ENCODE measurements at regions not wholly inside any gene's neighbourhood (a gene's known extent, or its start where the extent isn't known, plus 50 kb on each side); places are given as distances from the start of the nearest gene placed in this dataset.

DNA sequence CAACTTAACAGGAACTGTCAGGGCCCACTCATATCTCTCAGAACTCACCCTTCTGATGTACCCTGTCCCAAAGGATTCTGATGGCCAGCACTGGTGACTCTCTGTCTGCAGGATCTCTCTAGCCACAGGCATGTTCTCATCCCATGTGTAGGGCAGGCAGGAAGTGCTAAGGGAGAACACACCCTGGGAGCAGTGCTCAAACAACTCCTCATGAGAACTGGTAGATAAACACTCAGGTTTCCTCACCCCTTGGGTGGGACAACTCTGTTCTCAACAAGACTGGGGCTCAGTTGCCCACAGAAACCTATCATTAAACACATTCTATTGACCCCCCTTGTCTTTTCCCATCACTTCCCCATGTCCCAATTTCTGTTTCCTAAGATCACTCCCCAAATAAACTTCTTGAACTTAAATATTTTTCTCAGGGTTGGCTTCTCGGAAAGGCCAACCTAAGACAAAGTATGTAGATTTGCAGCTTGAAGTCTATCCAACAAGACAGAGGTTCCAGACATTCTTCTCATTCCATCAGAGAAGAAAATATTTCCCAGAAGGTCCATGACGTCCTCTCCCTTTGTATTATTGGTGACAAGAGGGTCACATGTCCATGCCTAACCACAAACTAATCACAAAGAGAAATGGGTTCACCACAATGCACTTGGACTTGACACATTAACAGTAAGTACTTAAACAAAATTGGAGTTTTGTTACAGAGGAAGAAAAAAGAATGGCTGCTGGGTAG, 276.6 kb upstream of the GADL1 start:
- TF ChIP-seq, protein P1, sequence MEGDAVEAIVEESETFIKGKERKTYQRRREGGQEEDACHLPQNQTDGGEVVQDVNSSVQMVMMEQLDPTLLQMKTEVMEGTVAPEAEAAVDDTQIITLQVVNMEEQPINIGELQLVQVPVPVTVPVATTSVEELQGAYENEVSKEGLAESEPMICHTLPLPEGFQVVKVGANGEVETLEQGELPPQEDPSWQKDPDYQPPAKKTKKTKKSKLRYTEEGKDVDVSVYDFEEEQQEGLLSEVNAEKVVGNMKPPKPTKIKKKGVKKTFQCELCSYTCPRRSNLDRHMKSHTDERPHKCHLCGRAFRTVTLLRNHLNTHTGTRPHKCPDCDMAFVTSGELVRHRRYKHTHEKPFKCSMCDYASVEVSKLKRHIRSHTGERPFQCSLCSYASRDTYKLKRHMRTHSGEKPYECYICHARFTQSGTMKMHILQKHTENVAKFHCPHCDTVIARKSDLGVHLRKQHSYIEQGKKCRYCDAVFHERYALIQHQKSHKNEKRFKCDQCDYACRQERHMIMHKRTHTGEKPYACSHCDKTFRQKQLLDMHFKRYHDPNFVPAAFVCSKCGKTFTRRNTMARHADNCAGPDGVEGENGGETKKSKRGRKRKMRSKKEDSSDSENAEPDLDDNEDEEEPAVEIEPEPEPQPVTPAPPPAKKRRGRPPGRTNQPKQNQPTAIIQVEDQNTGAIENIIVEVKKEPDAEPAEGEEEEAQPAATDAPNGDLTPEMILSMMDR (IDR thresholded peaks at IDR 0.05; ENCODE audit: low read depth, low read length), result no peak
- TF ChIP-seq, protein P2, sequence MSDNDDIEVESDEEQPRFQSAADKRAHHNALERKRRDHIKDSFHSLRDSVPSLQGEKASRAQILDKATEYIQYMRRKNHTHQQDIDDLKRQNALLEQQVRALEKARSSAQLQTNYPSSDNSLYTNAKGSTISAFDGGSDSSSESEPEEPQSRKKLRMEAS (IDR thresholded peaks at IDR 0.05; ENCODE audit: low read depth, low read length), result no peak
- TF ChIP-seq POLR2A (IDR thresholded peaks at IDR 0.05; ENCODE audit: extremely low read depth, insufficient read length) (no peak), MYC (IDR thresholded peaks at IDR 0.05; ENCODE audit: low read depth, low read length) (no peak)
- peak; percentile 15 for DNase-seq (ENCODE audit: low read depth)
- H3K4me3 ChIP-seq (ENCODE audit: low read depth, low read length), result no peak overlapping the region

DNA sequence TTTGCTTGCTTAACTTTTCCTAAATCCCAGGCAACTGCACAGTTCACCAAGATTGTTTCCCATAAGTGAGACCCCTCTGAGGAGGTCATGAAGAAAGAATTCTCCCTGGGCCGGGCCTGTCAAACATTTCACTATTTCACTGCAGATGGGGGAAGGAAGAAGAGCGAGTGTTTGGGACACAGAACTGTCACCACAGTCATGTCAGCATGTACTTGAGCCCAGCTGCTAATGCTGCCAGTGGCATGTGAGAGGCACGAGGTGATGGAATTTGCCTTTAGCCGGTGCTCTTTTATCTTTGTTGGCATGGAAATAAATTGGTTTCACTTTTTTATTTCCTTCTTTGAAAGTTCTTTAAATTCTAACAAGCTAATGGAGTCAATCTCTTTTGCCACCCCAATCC, 277.9 kb upstream of the GADL1 start:
- no peak for DNase-seq (ENCODE audit: low read depth)
- TF ChIP-seq, protein P1 (IDR thresholded peaks at IDR 0.05; ENCODE audit: low read depth, low read length), result no peak
- no peak overlapping the region for H3K4me3 ChIP-seq (ENCODE audit: low read depth, low read length)

DNA sequence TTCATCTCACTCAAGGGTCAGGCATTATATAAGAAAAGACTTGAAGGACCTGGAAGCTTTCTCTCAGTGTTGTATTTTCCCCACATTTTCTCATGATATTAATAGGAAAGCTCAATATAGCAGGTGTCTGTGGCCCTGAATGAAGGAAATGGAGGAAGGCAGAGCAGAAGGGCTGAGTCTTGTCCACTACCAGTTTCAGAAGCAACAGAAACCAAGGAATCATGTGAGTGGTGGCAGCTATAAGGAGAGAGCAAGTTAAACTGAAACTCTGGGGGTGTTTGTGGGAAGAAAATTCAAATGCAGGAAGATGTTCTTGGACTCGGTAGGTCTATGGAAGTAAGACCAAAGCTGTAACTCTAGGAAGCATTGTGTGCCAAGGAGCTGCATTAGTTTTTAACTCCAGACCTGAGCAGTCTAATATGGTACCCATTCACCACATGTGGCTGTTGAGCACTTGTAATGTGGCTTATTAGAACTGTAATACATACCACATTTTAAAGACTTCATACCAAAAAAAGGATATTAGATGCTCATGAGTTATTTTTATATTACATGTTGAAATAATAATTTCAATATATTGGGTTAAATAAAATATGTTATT, 278.8 kb upstream of the GADL1 start:
- no peak for DNase-seq (ENCODE audit: low read depth)
- TF ChIP-seq POLR2A (IDR thresholded peaks at IDR 0.05; ENCODE audit: extremely low read depth, insufficient read length) (no peak), MYC (IDR thresholded peaks at IDR 0.05; ENCODE audit: low read depth, low read length) (no peak)
- TF ChIP-seq, protein P1 (IDR thresholded peaks at IDR 0.05; ENCODE audit: low read depth, low read length), result no peak
- TF ChIP-seq, protein P2 (IDR thresholded peaks at IDR 0.05; ENCODE audit: low read depth, low read length), result no peak
- H3K4me3 ChIP-seq (ENCODE audit: low read depth, low read length), result no peak overlapping the region

DNA sequence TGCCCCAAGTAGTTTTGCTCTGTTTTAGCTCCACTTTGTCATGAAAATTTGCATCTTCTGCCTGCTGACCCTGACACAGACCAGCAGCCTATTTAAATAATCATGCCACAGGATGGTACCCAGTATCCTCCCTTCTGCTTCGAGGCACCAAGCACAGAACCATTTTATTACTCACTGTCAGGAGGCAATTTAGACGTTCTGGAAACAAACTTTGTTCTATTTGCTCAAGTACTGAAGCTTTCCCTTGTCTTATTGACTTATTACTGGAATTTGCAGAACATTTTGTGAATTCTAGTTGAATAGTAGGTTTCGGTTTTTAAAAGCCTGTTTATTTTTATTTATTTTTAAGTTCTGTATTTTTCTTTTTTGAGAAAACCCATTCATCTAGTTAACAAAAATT, 279.6 kb upstream of the GADL1 start:
- TF ChIP-seq, protein P2 (IDR thresholded peaks at IDR 0.05; ENCODE audit: low read depth, low read length), result no peak
- TF ChIP-seq POLR2A (IDR thresholded peaks at IDR 0.05; ENCODE audit: extremely low read depth, insufficient read length), result no peak
- TF ChIP-seq, protein P1 (IDR thresholded peaks at IDR 0.05; ENCODE audit: low read depth, low read length), result no peak
- no peak for TF ChIP-seq MYC (IDR thresholded peaks at IDR 0.05; ENCODE audit: low read depth, low read length)
- no peak for DNase-seq (ENCODE audit: low read depth)
- no peak overlapping the region for H3K4me3 ChIP-seq (ENCODE audit: low read depth, low read length)

DNA sequence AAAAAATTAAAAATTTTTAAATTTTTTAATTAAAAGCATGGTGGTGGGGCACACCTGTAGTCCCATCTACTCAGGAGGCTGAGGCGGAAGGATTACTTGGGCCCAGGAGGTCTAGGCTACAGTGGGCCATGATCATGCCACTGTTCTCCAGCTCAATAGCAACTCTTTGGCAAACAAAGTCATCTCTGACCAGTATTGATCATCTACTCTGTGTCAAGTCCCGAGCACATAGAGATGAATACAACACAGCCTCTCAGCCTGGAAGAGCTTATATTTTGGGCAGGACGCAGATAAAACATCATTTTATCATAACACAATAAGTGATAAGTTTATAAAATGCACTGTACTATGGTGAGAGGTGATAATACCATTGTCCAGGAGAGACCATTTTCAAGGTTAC, 281.6 kb upstream of the GADL1 start:
- no peak overlapping the region for H3K4me3 ChIP-seq (ENCODE audit: low read depth, low read length)
- DNase-seq (ENCODE audit: low read depth), result no peak
- TF ChIP-seq, protein P1 (IDR thresholded peaks at IDR 0.05; ENCODE audit: low read depth, low read length), result no peak
- TF ChIP-seq, protein P2 (IDR thresholded peaks at IDR 0.05; ENCODE audit: low read depth, low read length), result no peak
- TF ChIP-seq MYC (IDR thresholded peaks at IDR 0.05; ENCODE audit: low read depth, low read length) (no peak), POLR2A (IDR thresholded peaks at IDR 0.05; ENCODE audit: extremely low read depth, insufficient read length) (no peak)
